ENCODE measurements at regions not wholly inside any gene's neighbourhood (a gene's known extent, or its start where the extent isn't known, plus 50 kb on each side); places are given as distances from the start of the nearest gene placed in this dataset.
"Not testable (repeated sequence)": the region's sequence is repeated elsewhere in the genome, so short reads cannot be mapped to it uniquely, and the experiment has no call there.

DNA sequence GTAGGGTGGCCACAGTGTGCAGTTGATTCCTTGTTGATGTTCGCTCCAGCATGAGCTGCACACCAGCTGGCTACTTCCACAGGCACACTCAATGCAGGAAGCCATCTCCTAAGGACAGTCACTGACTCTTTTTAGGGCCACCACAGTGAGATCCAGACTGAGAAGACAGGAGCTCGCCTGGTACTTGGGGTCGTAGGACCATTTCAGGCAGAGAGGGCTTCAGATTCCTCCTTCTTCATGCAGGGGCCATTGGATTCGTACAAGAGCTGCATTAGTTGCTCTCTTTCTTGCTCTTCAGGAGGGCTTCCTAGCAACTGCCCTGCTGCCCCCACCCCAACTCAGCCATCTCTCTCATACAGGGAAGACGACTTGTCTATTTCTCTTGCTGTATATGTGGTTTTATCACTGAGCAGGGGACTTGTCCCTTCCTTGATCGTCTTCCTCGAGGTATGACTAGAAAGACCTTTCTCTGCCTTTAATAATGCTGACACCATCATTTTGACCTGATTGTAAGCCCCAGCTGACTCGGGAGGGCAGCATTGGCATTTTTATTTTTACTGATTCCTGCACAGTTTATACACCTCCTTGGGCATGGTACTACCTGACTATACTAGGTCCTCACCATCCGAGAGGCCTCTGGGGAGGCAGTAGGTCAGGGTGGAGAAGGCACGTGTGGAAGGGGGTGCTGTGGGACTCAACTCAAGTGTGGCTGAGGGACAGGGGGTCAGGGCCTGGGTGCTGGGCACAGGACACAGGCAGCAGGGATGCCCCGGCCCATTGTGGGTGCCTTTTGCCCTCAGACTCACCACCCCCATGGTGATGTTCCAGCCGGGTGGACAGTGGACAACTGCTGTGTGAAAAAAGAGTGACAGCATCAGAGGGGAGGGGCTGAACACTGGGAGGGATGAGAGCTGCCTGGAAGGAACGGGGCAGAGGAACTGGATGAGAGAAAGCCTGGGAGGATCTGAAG lies 136.7 kb upstream of the ZNF746 start:
- DNase-seq: no peak

DNA sequence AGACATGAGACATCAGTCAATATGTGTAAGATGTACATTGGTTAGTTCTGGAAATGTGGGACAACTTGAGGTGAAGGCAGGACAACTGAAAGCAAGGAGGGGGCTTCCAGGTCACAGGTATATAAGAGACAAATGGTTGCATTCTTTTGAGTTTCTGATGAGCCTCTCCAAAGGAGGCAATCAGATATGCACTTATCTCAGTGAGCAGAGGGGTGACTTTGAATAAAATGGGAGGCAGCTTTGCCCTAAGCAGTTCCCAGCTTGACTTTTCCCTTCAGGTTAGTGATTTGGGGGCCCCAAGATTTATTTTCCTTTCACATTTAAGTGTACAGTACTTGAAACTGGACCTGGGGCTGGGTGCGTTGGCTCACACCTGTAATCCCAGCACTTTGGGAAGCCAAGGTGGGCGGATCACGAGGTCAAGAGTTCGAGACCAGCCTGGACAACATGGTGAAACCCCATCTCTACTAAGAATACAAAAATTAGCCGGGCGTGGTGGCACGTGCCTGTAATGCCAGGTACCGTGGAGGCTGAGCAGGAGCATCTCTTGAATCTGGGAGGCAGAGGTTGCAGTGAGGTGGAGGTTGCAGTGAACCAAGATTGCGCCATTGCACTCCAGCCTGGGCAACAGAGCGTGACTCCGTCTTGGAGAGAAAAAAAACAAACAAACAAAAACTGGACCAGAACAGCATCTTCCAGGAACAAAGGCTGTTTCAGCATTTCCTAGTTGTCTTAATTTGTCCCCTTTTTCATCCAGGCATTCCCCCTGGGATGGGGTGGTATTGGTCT lies 130.9 kb upstream of the ZNF746 start:
- not testable (repeated sequence) for DNase-seq

- DNase-seq: no peak
These were observed 130.3 kb upstream of the ZNF746 start for GRCh38 chr7:149627911-149628310.

DNA sequence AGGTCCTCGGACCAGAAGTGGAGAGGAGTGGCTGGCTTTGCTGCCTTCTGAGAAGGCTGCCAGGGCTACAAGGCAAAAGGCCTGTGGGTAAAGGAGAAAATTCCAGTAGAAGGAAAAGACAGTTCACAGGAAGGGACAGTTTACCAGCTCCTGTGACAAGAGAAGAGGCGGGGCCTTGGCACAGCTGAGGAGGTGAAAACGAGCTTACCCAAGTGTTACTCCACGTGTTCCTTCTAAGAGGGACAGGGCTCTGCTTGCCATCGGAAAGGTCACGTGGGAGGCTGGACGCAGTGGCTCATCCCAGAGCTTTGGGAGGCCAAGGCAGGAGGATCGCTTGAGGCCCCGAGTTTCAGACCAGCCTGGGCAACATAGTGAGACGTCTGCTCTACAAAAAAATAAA lies 129.4 kb upstream of the ZNF746 start:
- no peak for DNase-seq

DNA sequence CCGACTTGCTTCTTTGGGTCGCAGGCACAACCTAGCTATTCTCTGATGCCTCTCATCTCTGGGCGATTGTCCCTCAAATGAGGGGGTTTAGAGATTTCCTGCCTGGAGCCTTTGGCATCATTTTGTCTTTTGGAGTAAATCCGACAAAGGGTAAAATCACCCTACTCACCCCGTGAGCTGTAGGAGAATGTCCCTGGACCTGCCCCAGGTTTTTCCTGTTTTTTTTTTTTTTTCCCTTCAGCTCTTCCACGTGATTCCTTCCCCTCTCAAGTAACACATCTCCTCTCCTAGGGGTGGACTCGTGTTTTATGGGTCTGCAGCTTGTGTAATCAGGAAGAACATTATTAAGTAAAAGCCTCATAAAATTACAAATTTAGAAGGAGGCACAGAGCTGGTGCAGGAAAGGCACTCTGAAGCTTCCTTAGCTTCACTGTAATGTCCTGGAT lies 128.4 kb upstream of the ZNF746 start:
- no peak for DNase-seq

DNA sequence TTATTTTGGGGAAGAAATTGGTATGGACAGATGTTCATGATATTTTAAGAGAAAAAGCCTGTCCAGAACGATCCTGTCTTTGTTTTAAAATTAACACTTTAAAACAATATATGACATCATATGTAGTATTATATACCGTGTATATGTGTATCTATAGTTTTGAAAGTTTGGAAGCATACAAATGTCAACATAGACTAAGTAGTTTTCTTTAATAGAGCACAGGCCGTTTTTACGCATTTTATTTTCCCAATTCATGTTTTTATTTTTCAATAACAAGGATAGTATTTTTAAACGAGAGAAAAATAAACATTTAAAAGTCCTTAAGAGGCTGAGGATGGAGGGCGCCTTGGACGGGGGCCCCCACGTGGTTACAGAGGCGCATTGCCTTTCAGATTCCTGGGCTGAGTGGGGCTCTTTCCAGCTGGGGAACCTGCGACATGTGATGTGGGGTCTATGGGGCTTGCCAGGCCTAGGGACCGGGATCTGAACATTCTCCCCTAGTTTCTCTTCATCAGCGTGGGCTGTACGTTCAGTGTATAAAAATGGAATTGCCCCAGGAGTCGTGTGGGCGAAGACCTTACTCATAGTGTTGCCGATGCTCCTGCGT lies 127.8 kb upstream of the ZNF746 start:
- peak; percentile 19 for DNase-seq

GRCh38 chr7:149624419-149625339 lies 127.1 kb upstream of the ZNF746 start:
- peak; percentile 93 for DNase-seq

GRCh38 chr7:149624006-149624405 lies 126.4 kb upstream of the ZNF746 start:
- DNase-seq: no peak

GRCh38 chr7:149623262-149623997 lies 125.8 kb upstream of the ZNF746 start:
- DNase-seq: not testable (repeated sequence)

GRCh38 chr7:149622444-149623210 lies 125.0 kb upstream of the ZNF746 start:
- no peak for DNase-seq

- DNase-seq: no peak
These were observed 124.2 kb upstream of the ZNF746 start for GRCh38 chr7:149621776-149622175.

DNA sequence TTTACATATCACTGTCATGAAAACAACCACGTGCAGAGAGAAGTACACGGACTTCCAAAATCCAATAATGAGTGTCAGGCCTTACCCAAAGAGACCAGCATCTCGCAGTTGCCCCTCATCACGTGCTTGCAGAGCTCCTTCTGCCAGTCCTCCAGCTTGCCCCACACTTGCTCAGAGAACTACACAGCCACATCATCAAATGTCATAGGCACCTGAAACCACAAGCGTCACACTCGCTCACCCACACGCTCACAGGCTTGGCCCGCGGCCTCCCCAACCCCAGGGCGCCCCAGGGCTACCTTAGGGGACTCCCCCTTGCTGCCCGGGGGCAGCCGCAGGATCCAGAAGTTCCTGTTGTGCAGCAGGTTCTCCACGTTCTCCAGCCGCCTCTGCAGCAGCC lies 123.4 kb upstream of the ZNF746 start:
- peak; percentile 61 for DNase-seq

GRCh38 chr7:149616898-149617297 lies 119.3 kb upstream of the ZNF746 start:
- no peak for DNase-seq

DNA sequence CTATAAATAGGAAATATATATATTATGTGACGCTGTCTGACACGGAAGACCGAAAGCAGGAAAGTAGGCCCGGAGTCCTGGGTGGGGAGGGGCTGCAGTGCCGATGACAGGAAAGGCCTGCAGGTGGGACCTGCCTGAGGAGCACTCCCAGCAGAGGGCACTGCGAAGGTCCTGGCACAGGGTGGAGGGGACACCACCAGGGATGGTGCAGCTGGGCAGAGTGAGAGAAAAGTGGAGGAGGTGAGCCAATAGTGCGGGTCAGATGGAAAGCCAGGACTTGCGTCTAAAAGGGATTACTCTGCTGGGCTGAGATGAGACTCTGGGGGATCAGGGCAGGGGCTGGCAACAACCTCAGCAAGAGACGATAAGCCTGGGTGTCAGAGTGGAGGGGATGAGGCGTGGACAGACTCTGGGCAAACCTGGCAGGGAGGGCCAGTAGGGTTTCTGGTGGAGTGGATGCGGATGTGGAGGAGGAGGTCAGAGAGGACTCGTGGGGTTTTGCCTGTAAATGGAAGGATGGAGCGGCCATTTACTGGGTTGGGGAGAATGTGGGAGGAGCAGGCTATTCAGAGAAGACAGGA lies 118.2 kb upstream of the ZNF746 start:
- DNase-seq: no peak

- no peak for DNase-seq
These were observed 112.9 kb upstream of the ZNF746 start for GRCh38 chr7:149610441-149611011.

DNA sequence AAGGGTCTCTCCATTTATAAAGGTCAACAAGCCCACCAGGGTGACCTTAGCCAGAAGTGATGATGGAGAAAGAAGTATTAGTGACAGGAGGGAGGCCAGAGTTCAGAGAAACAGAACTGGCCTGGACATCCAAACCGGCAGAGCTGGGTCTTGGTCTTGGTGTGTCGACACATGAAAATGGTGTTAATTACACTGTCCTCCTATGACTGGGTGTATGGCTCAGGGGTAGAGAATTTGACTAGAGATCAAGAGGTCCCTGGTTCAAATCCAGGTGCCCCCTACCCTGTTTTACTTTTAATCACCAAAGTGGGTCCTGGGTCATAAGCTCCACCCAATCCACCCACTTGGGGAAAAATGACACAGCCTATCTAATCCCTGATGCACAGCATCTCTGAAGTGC lies 110.6 kb upstream of the ZNF746 start:
- no peak for DNase-seq

GRCh38 chr7:149607683-149608082 lies 110.1 kb upstream of the ZNF746 start:
- no peak for DNase-seq

DNA sequence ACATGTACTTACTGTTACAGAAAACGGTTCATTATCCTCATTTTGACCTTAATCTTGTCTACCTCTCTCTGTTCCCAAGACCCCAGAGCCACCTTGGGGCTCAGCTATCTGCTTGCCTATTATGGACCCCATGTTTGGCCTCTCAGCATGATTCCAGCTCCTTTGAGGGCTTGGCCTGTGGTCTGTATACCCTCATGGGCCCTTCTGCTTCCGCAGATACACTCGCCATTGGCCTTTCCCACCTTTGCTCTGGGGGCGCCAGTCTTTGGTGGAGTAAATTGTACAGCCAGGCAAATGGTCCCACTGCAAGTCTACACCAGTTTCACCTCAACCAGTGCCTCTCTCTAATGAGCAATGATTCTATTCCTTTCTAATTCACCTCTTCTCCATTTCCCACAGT lies 109.2 kb upstream of the ZNF746 start:
- DNase-seq: no peak

- DNase-seq: no peak
These were observed 108.1 kb upstream of the ZNF746 start for GRCh38 chr7:149605696-149606095.

GRCh38 chr7:149604521-149604920 lies 106.9 kb upstream of the ZNF746 start:
- no peak for DNase-seq
